ENCODE measurements at regions not wholly inside any gene's neighbourhood (a gene's known extent, or its start where the extent isn't known, plus 50 kb on each side); places are given as distances from the start of the nearest gene placed in this dataset.

DNA sequence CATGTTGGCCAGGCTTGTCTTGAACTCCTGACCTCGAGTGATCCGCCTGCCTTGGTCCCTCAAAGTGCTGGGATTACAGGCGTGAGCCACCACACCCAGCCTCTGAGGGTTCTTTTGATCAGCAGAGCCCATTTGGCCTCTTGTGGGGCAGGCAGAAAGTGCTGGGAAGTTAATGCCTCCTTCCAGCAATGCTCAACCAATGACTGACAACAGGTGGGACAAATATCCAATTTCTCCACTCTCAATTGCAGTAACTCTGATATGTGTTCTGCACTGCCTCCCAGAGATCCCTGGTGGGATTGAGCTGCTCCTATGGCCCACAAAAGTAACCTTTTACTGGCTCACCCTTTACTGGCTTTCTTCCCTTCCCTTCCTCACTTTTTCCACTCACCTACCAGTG, 79.9 kb upstream of the APC start:
- no peak for DNase-seq (ENCODE audit: low read depth)
- TF ChIP-seq, protein P1, sequence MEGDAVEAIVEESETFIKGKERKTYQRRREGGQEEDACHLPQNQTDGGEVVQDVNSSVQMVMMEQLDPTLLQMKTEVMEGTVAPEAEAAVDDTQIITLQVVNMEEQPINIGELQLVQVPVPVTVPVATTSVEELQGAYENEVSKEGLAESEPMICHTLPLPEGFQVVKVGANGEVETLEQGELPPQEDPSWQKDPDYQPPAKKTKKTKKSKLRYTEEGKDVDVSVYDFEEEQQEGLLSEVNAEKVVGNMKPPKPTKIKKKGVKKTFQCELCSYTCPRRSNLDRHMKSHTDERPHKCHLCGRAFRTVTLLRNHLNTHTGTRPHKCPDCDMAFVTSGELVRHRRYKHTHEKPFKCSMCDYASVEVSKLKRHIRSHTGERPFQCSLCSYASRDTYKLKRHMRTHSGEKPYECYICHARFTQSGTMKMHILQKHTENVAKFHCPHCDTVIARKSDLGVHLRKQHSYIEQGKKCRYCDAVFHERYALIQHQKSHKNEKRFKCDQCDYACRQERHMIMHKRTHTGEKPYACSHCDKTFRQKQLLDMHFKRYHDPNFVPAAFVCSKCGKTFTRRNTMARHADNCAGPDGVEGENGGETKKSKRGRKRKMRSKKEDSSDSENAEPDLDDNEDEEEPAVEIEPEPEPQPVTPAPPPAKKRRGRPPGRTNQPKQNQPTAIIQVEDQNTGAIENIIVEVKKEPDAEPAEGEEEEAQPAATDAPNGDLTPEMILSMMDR (conservative IDR thresholded peaks at IDR 0.05; ENCODE audit: low read depth, low read length), result no peak
- H3K4me3 ChIP-seq (ENCODE audit: low read depth, low read length), result no peak overlapping the region

DNA sequence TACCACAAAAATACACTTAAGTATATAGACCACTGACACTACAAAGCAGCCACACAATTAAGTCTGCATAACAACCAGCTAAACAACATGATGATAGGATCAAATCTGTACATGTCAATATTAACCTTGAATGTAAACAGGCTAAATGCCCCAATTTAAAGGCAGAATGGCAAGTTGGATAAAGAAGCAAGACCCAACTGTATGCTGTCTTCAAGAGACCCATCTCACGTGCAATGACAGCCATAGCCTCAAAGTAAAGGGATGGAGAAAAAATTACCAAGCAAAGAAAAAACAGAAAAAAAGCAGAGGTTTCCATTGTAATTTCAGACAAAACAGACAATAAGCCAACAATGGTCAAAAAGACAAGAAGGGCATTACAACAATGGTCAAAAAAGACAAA, 77.3 kb upstream of the APC start:
- TF ChIP-seq, protein P1 (conservative IDR thresholded peaks at IDR 0.05; ENCODE audit: low read depth, low read length), result no peak
- no peak overlapping the region for H3K4me3 ChIP-seq (ENCODE audit: low read depth, low read length)
- DNase-seq (ENCODE audit: low read depth), result no peak

GRCh38 chr5:112663146-112663545, 74.5 kb upstream of the APC start:
- TF ChIP-seq, protein P1 (conservative IDR thresholded peaks at IDR 0.05; ENCODE audit: low read depth, low read length), result no peak
- no peak for DNase-seq (ENCODE audit: low read depth)

DNA sequence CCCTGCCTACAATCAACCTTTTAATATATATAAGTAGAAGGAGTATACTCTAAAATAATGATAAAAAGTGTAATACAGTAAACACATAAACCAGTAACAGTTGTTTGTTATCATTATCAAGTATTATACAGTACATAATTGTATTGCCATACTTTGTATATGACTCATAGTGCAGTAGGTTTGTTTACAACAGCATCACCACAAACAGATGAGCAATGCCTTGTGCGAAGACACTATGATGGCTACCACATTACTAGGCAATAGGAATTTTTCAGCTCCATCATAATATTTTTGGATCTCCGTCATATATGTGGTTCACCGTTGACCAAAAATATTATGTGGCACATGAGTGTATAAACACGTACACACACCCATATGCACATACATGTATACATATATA, 69.7 kb upstream of the APC start:
- TF ChIP-seq, protein P1 (conservative IDR thresholded peaks at IDR 0.05; ENCODE audit: low read depth, low read length), result no peak
- no peak overlapping the region for H3K4me3 ChIP-seq (ENCODE audit: low read depth, low read length)
- no peak for DNase-seq (ENCODE audit: low read depth)

More at GRCh38 chr5:112663146-112663545, 74.5 kb upstream of the APC start:
- no peak overlapping the region for H3K4me3 ChIP-seq (ENCODE audit: low read depth, low read length)

- TF ChIP-seq, protein P1 (conservative IDR thresholded peaks at IDR 0.05; ENCODE audit: low read depth, low read length), result no peak
- no peak for DNase-seq (ENCODE audit: low read depth)
These were observed 68.8 kb upstream of the APC start for GRCh38 chr5:112668911-112669310.

DNA sequence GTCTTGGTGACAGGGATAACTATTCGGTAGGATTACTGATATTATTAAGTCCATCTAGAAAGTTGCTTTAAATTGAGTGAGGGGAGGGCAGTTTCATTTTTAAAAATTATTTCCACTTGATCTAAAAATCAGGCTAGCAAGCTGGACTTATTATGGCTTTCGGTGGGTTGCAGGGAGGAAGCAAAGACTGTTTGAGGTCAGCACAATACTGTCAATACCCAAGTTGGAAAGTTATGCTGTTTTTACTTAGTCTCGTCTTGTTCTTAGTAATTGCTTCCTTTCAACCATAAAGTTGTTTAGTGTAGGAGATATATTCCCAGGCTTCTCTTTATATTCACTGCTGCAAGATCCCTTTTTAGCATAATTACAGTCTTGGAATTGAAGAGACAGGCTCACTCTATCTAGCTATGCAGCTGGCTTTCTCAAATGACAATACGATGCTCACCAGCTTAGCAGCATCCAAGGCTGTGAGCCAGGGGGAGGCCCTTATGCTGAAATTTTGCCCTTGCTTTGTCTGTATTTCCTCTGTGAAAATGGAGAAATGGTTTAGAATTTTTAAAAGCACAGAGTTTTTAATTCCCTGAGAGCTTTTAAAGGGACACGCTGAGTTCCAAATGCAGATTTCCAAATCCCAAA, 68.2 kb upstream of the APC start:
- TF ChIP-seq, protein P1 (conservative IDR thresholded peaks at IDR 0.05; ENCODE audit: low read depth, low read length), result no peak
- DNase-seq (ENCODE audit: low read depth), result no peak
- H3K4me3 ChIP-seq (ENCODE audit: low read depth, low read length), result no peak overlapping the region

More at GRCh38 chr5:112668911-112669310, 68.8 kb upstream of the APC start:
- no peak overlapping the region for H3K4me3 ChIP-seq (ENCODE audit: low read depth, low read length)

- TF ChIP-seq, protein P1 (conservative IDR thresholded peaks at IDR 0.05; ENCODE audit: low read depth, low read length), result no peak
- no peak for DNase-seq (ENCODE audit: low read depth)
- H3K4me3 ChIP-seq (ENCODE audit: low read depth, low read length), result no peak overlapping the region
These were observed 66.0 kb upstream of the APC start for GRCh38 chr5:112671687-112672086.

All from choroid plexus epithelial cell (primary cell).